ENCODE measurements at regions not wholly inside any gene's neighbourhood (a gene's known extent, or its start where the extent isn't known, plus 50 kb on each side); places are given as distances from the start of the nearest gene placed in this dataset.
"Not testable (repeated sequence)": the region's sequence is repeated elsewhere in the genome, so short reads cannot be mapped to it uniquely, and the experiment has no call there.

GRCh38 chr1:157255891-157256290 is 117.7 kb upstream of the ETV3 start:
- not testable (repeated sequence) for DNase-seq (ENCODE audit: low spot score)

- not testable (repeated sequence) for DNase-seq (ENCODE audit: low spot score)
Observed at GRCh38 chr1:157254183-157254582, 116.0 kb upstream of the ETV3 start.

GRCh38 chr1:157252473-157252872 is 114.3 kb upstream of the ETV3 start:
- no peak for DNase-seq (ENCODE audit: low spot score)

GRCh38 chr1:157249739-157250138 is 111.5 kb upstream of the ETV3 start:
- DNase-seq (ENCODE audit: low spot score), result no peak

GRCh38 chr1:157249326-157249725 is 111.1 kb upstream of the ETV3 start:
- DNase-seq (ENCODE audit: low spot score), result no peak

GRCh38 chr1:157247764-157248049 is 109.5 kb upstream of the ETV3 start:
- not testable (repeated sequence) for DNase-seq (ENCODE audit: low spot score)

- no peak for DNase-seq (ENCODE audit: low spot score)
Observed at GRCh38 chr1:157247005-157247763, 109.0 kb upstream of the ETV3 start.

GRCh38 chr1:157245823-157246222 is 107.6 kb upstream of the ETV3 start:
- DNase-seq (ENCODE audit: low spot score), result no peak

- no peak for DNase-seq (ENCODE audit: low spot score)
Observed at GRCh38 chr1:157241185-157241538, 103.0 kb upstream of the ETV3 start.

- DNase-seq (ENCODE audit: low spot score), result no peak
Observed at GRCh38 chr1:157240495-157241184, 102.4 kb upstream of the ETV3 start.

- DNase-seq (ENCODE audit: low spot score), result no peak
Observed at GRCh38 chr1:157239936-157240335, 101.7 kb upstream of the ETV3 start.

- DNase-seq (ENCODE audit: low spot score), result no peak
Observed at GRCh38 chr1:157238585-157238984, 100.4 kb upstream of the ETV3 start.

- no peak for DNase-seq (ENCODE audit: low spot score)
Observed at GRCh38 chr1:157237981-157238380, 99.8 kb upstream of the ETV3 start.

- DNase-seq (ENCODE audit: low spot score), result no peak
Observed at GRCh38 chr1:157237522-157237921, 99.3 kb upstream of the ETV3 start.

GRCh38 chr1:157236072-157236471 is 97.9 kb upstream of the ETV3 start:
- DNase-seq (ENCODE audit: low spot score), result no peak

GRCh38 chr1:157235307-157235706 is 97.1 kb upstream of the ETV3 start:
- no peak for DNase-seq (ENCODE audit: low spot score)

GRCh38 chr1:157234705-157235273 is 96.6 kb upstream of the ETV3 start:
- no peak for DNase-seq (ENCODE audit: low spot score)

GRCh38 chr1:157233131-157233530 is 94.9 kb upstream of the ETV3 start:
- no peak for DNase-seq (ENCODE audit: low spot score)

- no peak for DNase-seq (ENCODE audit: low spot score)
Observed at GRCh38 chr1:157231846-157232525, 93.8 kb upstream of the ETV3 start.

- DNase-seq (ENCODE audit: low spot score), result no peak
Observed at GRCh38 chr1:157230500-157230899, 92.3 kb upstream of the ETV3 start.

GRCh38 chr1:157227700-157228099 is 89.5 kb upstream of the ETV3 start:
- DNase-seq (ENCODE audit: low spot score), result no peak

GRCh38 chr1:157226739-157227138 is 88.5 kb upstream of the ETV3 start:
- DNase-seq (ENCODE audit: low spot score), result no peak

- DNase-seq (ENCODE audit: low spot score), result no peak
Observed at GRCh38 chr1:157219600-157219999, 81.4 kb upstream of the ETV3 start.
